CD14-positive monocyte (primary cell): ENCODE measurements at regions not wholly inside any gene's neighbourhood (a gene's known extent, or its start where the extent isn't known, plus 50 kb on each side); places are given as distances from the start of the nearest gene placed in this dataset.

ENCODE experiments used
- DNase-seq, 3 donors: peaks; one replicate each; pipeline ENCODE4 v3.0.0-alpha.2; 2011 to 2022
- H2AFZ ChIP-seq: 2 replicates; pipeline ENCODE4 v1.6.0; 2012; ENCODE audit warnings: mild to moderate bottlenecking, low read depth, low read length, inconsistent platforms; ENCODE audit not compliant: insufficient read depth, poor library complexity, severe bottlenecking
- H3K27ac ChIP-seq, 2 donors: 1 replicate in 1 of 2; 2 replicates in 1 of 2; pipeline ENCODE4 v1.5.1; 2012 to 2013; ENCODE audit warnings: low read length in 2 of 2, control low read depth in 1 of 2, inconsistent platforms in 1 of 2, low read depth in 1 of 2, mild to moderate bottlenecking in 1 of 2
- H3K27me3 ChIP-seq, 2 donors: one replicate each; pipeline versions ENCODE4 v1.6.0 to v1.6.1; 2011 to 2013; ENCODE audit warnings: low read length in 2 of 2; ENCODE audit not compliant: control insufficient read depth in 2 of 2, insufficient read depth in 2 of 2
- H3K36me3 ChIP-seq, 2 donors: replicated peaks in 1 of 2; 1 replicate in 1 of 2; 2 replicates in 1 of 2; pipeline versions ENCODE4 v1.5.1 to v1.6.1; 2012 to 2013; ENCODE audit warnings: low read length in 2 of 2, control low read depth in 1 of 2, inconsistent platforms in 1 of 2, mild to moderate bottlenecking in 1 of 2; ENCODE audit not compliant: insufficient read depth in 2 of 2, control insufficient read depth in 1 of 2
- H3K4me1 ChIP-seq, 2 donors: 1 replicate in 1 of 2; 2 replicates in 1 of 2; pipeline versions ENCODE4 v1.5.1 to v1.6.1; 2012 to 2013; ENCODE audit warnings: low read length in 2 of 2, control low read depth in 1 of 2, inconsistent platforms in 1 of 2, mild to moderate bottlenecking in 1 of 2, moderate library complexity in 1 of 2; ENCODE audit not compliant: insufficient read depth in 2 of 2, control insufficient read depth in 1 of 2
- H3K4me2 ChIP-seq: replicated peaks from 2 replicates; pipeline ENCODE3; 2012; ENCODE audit warnings: low read length, moderate library complexity, mild to moderate bottlenecking; ENCODE audit not compliant: poor library complexity, severe bottlenecking; ENCODE audit errors: extremely low read depth
- H3K4me3 ChIP-seq, 3 experiments: fragments of 200-600 bp in 1 of 3; sonication (generic) in 1 of 3; replicated peaks in 1 of 3; 1 replicate in 2 of 3; 2 replicates in 1 of 3; pipeline ENCODE4 v1.5.1; 2011 to 2013; ENCODE audit warnings: low read length in 3 of 3, mild to moderate bottlenecking in 3 of 3, control low read depth in 2 of 3, low read depth in 2 of 3, inconsistent platforms in 1 of 3, moderate library complexity in 1 of 3
- H3K79me2 ChIP-seq: 2 replicates; pipeline ENCODE4 v1.6.0; 2012; ENCODE audit warnings: mild to moderate bottlenecking, control low read depth, inconsistent platforms, low read length, moderate library complexity; ENCODE audit not compliant: insufficient read depth
- H3K9ac ChIP-seq: 2 replicates; pipeline ENCODE4 v1.6.0; 2017; ENCODE audit warnings: low read length, mild to moderate bottlenecking; ENCODE audit not compliant: insufficient read depth, poor library complexity, severe bottlenecking
- H3K9me3 ChIP-seq, 2 donors: replicated peaks in 1 of 2; 1 replicate in 1 of 2; 2 replicates in 1 of 2; pipeline versions ENCODE4 v1.5.1 to v1.6.1; 2012 to 2013; ENCODE audit warnings: low read length in 2 of 2, control low read depth in 1 of 2; ENCODE audit not compliant: control insufficient read depth in 1 of 2, insufficient read depth in 1 of 2
- H4K20me1 ChIP-seq: 2 replicates; pipeline ENCODE4 v1.6.0; 2012; ENCODE audit warnings: mild to moderate bottlenecking, low read length, control low read depth, moderate library complexity; ENCODE audit not compliant: insufficient read depth
- H3K27ac Mint-ChIP-seq, 7 donors: one replicate each; pipeline ENCODE4 v1.8.0; 2020; ENCODE audit warnings: mild to moderate bottlenecking in 7 of 7, mixed read lengths in 7 of 7, moderate library complexity in 6 of 7, inconsistent platforms in 2 of 7
- H3K27me3 Mint-ChIP-seq, 3 donors: one replicate each; pipeline ENCODE4 v1.8.0; 2021 to 2022; ENCODE audit warnings: low read depth in 3 of 3, mild to moderate bottlenecking in 3 of 3, mixed read lengths in 3 of 3, moderate library complexity in 3 of 3, inconsistent platforms in 1 of 3
- H3K36me3 Mint-ChIP-seq, 2 donors: one replicate each; pipeline ENCODE4 v1.8.0; 2020; ENCODE audit warnings: mixed read lengths in 2 of 2, inconsistent platforms in 1 of 2, mild to moderate bottlenecking in 1 of 2
- H3K4me1 Mint-ChIP-seq: one replicate; pipeline ENCODE4 v1.8.0; 2020; ENCODE audit warnings: mild to moderate bottlenecking, mixed read lengths
- H3K4me3 Mint-ChIP-seq, 2 donors: one replicate each; pipeline ENCODE4 v1.8.0; 2020; ENCODE audit warnings: mild to moderate bottlenecking in 2 of 2, mixed read lengths in 2 of 2, moderate library complexity in 1 of 2
- H3K9me3 Mint-ChIP-seq, 7 donors: one replicate each; pipeline ENCODE4 v1.8.0; 2020 to 2022; ENCODE audit warnings: mixed read lengths in 7 of 7, mild to moderate bottlenecking in 6 of 7, moderate library complexity in 6 of 7, inconsistent platforms in 2 of 7
- CTCF ChIP-seq: fragments of 200-600 bp; IDR thresholded peaks from one replicate; pipeline ENCODE4 v1.8.0; 2022; ENCODE audit warnings: antibody characterized with exemption, mild to moderate bottlenecking
- WGBS: methylation state at CpG from one replicate; pipeline ENCODE4 v1.1.5; 2013; ENCODE audit warnings: missing lambda C conversion rate; ENCODE audit not compliant: insufficient coverage; 5-methylcytosine and 5-hydroxymethylcytosine counted together
- intact Hi-C, 2 donors: fragments of 100-400 bp; cut with micrococcal nuclease; formaldehyde crosslinking; loops; one replicate each; pipeline versions ENCODE4 v1.15.0 to v1.15.1; 2023

DNA sequence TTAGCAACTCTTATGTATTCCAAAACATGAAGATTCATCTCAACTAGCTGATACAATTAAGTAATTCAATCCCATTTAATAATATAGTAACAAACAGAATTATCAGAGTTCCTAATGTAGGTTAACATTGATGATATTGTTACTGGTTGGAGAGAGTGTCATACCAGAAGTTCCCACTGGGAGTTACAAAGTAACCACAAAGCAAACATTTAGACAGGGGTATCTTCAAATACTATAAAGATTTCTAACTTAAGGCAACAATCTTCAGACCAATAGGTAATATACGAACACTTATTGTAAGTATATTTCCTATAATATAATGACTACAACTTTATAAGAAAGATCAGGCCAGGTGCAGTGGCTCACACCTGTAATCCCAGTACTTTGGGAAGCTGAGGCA is 1372.9 kb upstream of the PIK3C3 start:
- Histone ChIP-seq H3K79me2 (no peaks in the 10 kb centered on the region), H3K27me3 (no peaks in the 10 kb centered on the region), H3K9me3 (no peaks in the 10 kb centered on the region), H3K4me3 (no peak overlapping the region), H3K36me3 (no peaks in the 10 kb centered on the region), H3K4me2 (no peak overlapping the region), H3K27ac (no peak overlapping the region), H3K4me1 (no peaks in the 10 kb centered on the region), H4K20me1 (no peaks in the 10 kb centered on the region), H2AFZ (no peak overlapping the region), H3K9ac (no peak overlapping the region)
- no peak for TF ChIP-seq CTCF
- H3K4me1 Mint-ChIP-seq = no peaks in the 10 kb centered on the region
- no CpG with 5 or more reads among the region's 1 CpG for WGBS
- no peak for DNase-seq
- no peak overlapping the region for H3K4me3 Mint-ChIP-seq
- H3K27ac Mint-ChIP-seq = no peak overlapping the region
- H3K36me3 Mint-ChIP-seq = no peaks in the 10 kb centered on the region
- no peaks in the 10 kb centered on the region for H3K27me3 Mint-ChIP-seq
- intact Hi-C loops = no loop called here
- H3K9me3 Mint-ChIP-seq = peaks cover 0 to 5% (median 4%) of the 10 kb centered on the region in 7 donors

GRCh38 chr18:40577981-40578365 is 1377.1 kb upstream of the PIK3C3 start:
- intact Hi-C loops = no loop called here
- H3K36me3 Mint-ChIP-seq = no peaks in the 10 kb centered on the region
- Histone ChIP-seq H3K36me3 (no peaks in the 10 kb centered on the region), H3K4me3 (no peak overlapping the region), H3K9ac (no peak overlapping the region), H3K27ac (no peak overlapping the region), H3K9me3 (no peaks in the 10 kb centered on the region), H3K4me1 (no peaks in the 10 kb centered on the region), H3K27me3 (no peaks in the 10 kb centered on the region), H3K79me2 (no peaks in the 10 kb centered on the region), H3K4me2 (no peak overlapping the region), H4K20me1 (no peaks in the 10 kb centered on the region), H2AFZ (no peak overlapping the region)
- H3K27me3 Mint-ChIP-seq = peaks cover 0 to 2% (median 0%) of the 10 kb centered on the region in 3 donors
- H3K27ac Mint-ChIP-seq = no peak overlapping the region
- H3K4me1 Mint-ChIP-seq = no peaks in the 10 kb centered on the region
- no peak for DNase-seq
- WGBS = no CpG with 5 or more reads among the region's 4 CpGs
- peaks cover 0 to 2% (median 0%) of the 10 kb centered on the region in 7 donors for H3K9me3 Mint-ChIP-seq
- TF ChIP-seq CTCF = no peak
- no peak overlapping the region for H3K4me3 Mint-ChIP-seq
